ENCODE measurements at regions not wholly inside any gene's neighbourhood (a gene's known extent, or its start where the extent isn't known, plus 50 kb on each side); places are given as distances from the start of the nearest gene placed in this dataset.

GRCh38 chr6:108737594-108738546, 110.4 kb upstream of the ARMC2 start (continued):
- TF ChIP-seq ZNF701 (tag by site-specific recombination; IDR thresholded peaks at IDR 0.05) (no peak), ZNF214 (tag by site-specific recombination; IDR thresholded peaks at IDR 0.05; ENCODE audit: borderline replicate concordance) (no peak), ZBTB17 (tag by site-specific recombination; IDR thresholded peaks at IDR 0.05) (peak; percentile 53; the same call in 1 of the 2 replicates), SCRT2 (tag by site-specific recombination; IDR thresholded peaks at IDR 0.05) (no peak), ZNF76 (tag by site-specific recombination; IDR thresholded peaks at IDR 0.05; ENCODE audit: borderline replicate concordance, low read depth) (no peak), ZNF521 (tag by site-specific recombination; IDR thresholded peaks at IDR 0.05) (no peak), ZNF629 (tag by site-specific recombination; IDR thresholded peaks at IDR 0.05) (peak; percentile 94), ZNF48 (tag by site-specific recombination; IDR thresholded peaks at IDR 0.05) (no peak), ZNF548 (tag by site-specific recombination; IDR thresholded peaks at IDR 0.05) (no peak), ZFHX2 (tag by site-specific recombination; conservative IDR thresholded peaks at IDR 0.05) (peak; percentile 39), ZNF610 (tag by site-specific recombination; IDR thresholded peaks at IDR 0.05; ENCODE audit: borderline replicate concordance) (no peak), ZNF311 (tag by site-specific recombination; IDR thresholded peaks at IDR 0.05; ENCODE audit: borderline replicate concordance) (no peak), KLF1 (tag by site-specific recombination; IDR thresholded peaks at IDR 0.05) (0 out of 2 replicates have a peak, but pooled peaks have one; percentile 15), ZNF776 (tag by site-specific recombination; IDR thresholded peaks at IDR 0.05; ENCODE audit: borderline replicate concordance) (no peak), KLF10 (tag by site-specific recombination; IDR thresholded peaks at IDR 0.05) (peak; percentile 88), ZFP69B (tag by site-specific recombination; IDR thresholded peaks at IDR 0.05) (no peak), ZNF341 (tag by site-specific recombination; IDR thresholded peaks at IDR 0.05; ENCODE audit: low read depth) (no peak), ZFP41 (tag by site-specific recombination; IDR thresholded peaks at IDR 0.05; ENCODE audit: borderline replicate concordance) (no peak), ZNF121 (tag by site-specific recombination; IDR thresholded peaks at IDR 0.05) (no peak), KLF8 (tag by site-specific recombination; IDR thresholded peaks at IDR 0.05) (peak; percentile 54; the same call in 1 of the 2 replicates), ZNF518A (tag by site-specific recombination; conservative IDR thresholded peaks at IDR 0.05; ENCODE audit: low read depth) (0 out of 2 replicates have a peak, but pooled peaks have one; percentile 22), ZNF404 (tag by site-specific recombination; IDR thresholded peaks at IDR 0.05) (no peak), ZNF23 (tag by site-specific recombination; IDR thresholded peaks at IDR 0.05; ENCODE audit: borderline replicate concordance) (no peak), ZIC2 (tag by site-specific recombination; IDR thresholded peaks at IDR 0.05) (no peak), ZNF747 (tag by site-specific recombination; IDR thresholded peaks at IDR 0.05) (no peak), PRDM1 (tag by site-specific recombination; IDR thresholded peaks at IDR 0.05) (no peak; the same call in 1 of the 2 replicates), ZFP3 (tag by site-specific recombination; IDR thresholded peaks at IDR 0.05; ENCODE audit: low read depth) (no peak), ZNF670 (tag by site-specific recombination; IDR thresholded peaks at IDR 0.05; ENCODE audit: low read depth) (no peak), ZNF530 (tag by site-specific recombination; IDR thresholded peaks at IDR 0.05; ENCODE audit: low read depth) (no peak)
- TF ChIP-seq, protein P1, sequence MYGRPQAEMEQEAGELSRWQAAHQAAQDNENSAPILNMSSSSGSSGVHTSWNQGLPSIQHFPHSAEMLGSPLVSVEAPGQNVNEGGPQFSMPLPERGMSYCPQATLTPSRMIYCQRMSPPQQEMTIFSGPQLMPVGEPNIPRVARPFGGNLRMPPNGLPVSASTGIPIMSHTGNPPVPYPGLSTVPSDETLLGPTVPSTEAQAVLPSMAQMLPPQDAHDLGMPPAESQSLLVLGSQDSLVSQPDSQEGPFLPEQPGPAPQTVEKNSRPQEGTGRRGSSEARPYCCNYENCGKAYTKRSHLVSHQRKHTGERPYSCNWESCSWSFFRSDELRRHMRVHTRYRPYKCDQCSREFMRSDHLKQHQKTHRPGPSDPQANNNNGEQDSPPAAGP (tag by site-specific recombination; IDR thresholded peaks at IDR 0.05): no peak
- TF ChIP-seq, protein P2, sequence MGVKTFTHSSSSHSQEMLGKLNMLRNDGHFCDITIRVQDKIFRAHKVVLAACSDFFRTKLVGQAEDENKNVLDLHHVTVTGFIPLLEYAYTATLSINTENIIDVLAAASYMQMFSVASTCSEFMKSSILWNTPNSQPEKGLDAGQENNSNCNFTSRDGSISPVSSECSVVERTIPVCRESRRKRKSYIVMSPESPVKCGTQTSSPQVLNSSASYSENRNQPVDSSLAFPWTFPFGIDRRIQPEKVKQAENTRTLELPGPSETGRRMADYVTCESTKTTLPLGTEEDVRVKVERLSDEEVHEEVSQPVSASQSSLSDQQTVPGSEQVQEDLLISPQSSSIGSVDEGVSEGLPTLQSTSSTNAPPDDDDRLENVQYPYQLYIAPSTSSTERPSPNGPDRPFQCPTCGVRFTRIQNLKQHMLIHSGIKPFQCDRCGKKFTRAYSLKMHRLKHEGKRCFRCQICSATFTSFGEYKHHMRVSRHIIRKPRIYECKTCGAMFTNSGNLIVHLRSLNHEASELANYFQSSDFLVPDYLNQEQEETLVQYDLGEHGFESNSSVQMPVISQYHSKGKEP (tag by site-specific recombination; IDR thresholded peaks at IDR 0.05): no peak
- TF ChIP-seq, protein P3, sequence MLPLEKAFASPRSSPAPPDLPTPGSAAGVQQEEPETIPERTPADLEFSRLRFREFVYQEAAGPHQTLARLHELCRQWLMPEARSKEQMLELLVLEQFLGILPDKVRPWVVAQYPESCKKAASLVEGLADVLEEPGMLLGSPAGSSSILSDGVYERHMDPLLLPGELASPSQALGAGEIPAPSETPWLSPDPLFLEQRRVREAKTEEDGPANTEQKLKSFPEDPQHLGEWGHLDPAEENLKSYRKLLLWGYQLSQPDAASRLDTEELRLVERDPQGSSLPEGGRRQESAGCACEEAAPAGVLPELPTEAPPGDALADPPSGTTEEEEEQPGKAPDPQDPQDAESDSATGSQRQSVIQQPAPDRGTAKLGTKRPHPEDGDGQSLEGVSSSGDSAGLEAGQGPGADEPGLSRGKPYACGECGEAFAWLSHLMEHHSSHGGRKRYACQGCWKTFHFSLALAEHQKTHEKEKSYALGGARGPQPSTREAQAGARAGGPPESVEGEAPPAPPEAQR (tag by site-specific recombination; IDR thresholded peaks at IDR 0.05): no peak

All from HEK293 (cell line).